ENCODE measurements at regions not wholly inside any gene's neighbourhood (a gene's known extent, or its start where the extent isn't known, plus 50 kb on each side); places are given as distances from the start of the nearest gene placed in this dataset.
"Not testable (repeated sequence)": the region's sequence is repeated elsewhere in the genome, so short reads cannot be mapped to it uniquely, and the experiment has no call there.

DNA sequence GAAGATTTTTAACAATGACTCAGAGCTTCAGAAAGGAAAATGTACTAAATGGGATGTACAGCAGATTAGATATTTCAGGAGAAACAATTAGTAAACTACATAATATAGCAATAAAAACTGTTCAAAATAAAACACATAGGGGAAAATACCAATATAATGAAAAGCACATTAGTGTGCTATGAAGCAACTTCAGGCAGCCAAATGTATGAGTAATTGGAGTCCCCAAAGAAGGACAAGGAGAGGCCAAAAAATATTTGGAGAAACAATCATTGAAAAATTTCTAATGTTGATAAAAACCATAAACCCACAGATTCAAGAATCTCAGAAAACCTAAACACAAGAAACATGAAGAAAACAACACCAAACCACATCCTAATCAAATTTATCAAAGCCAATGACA is 129.3 kb upstream of the CHRDL1 start:
- no peak for TF ChIP-seq CTCF (IDR thresholded peaks at IDR 0.05; ENCODE audit: insufficient read depth, low read depth, low read length)
- no peak overlapping the region for H3K4me3 ChIP-seq (ENCODE audit: low read depth, low read length)
- DNase-seq (ENCODE audit: low read depth), result peak; percentile 54

DNA sequence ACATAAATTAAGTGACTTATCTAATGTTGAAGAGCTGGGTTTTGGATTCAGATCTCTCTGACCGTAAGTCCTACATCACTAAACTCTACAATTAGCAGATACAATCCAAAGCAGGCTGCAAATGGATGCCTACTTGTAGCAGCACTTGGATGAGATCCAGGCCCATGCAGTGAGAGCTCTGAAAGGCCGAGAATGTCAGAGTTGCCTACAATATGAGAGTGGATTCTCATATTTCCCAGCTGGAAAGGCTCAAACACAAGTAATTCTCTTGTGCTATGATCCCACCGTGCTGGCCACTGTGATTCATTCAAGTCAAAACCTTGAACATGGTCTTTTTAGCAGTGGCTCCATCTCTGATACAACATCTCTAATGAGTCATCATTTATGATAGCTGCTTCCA is 125.4 kb upstream of the CHRDL1 start:
- DNase-seq (ENCODE audit: low read depth), result peak; percentile 2
- TF ChIP-seq CTCF (IDR thresholded peaks at IDR 0.05; ENCODE audit: insufficient read depth, low read depth, low read length), result no peak
- H3K4me3 ChIP-seq (ENCODE audit: low read depth, low read length), result no peak overlapping the region

- DNase-seq (ENCODE audit: low read depth), result no peak
- TF ChIP-seq CTCF (IDR thresholded peaks at IDR 0.05; ENCODE audit: insufficient read depth, low read depth, low read length), result no peak
- no peak overlapping the region for H3K4me3 ChIP-seq (ENCODE audit: low read depth, low read length)
Measured at GRCh38 chrX:110915570-110915969, 120.0 kb upstream of the CHRDL1 start.

DNA sequence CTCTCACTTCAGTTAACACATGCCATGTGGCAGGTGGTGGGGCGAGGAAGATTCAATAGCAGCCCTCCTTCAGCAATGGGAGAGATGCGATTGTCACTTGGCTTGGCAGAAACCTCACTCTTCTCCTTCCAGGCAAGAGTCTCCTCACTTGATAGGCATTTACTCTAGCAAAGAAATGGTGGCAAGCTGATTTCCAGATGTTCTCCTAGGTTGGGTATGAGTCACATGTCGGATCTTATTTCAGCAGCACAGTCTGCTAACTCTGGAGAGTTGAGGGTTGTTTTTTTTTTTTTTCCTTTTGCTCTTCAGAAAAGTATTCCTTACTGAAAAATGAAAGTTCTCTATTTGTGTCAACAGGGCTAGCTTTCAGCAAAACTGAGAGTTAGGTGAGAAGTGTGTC is 119.5 kb upstream of the CHRDL1 start:
- DNase-seq (ENCODE audit: low read depth), result peak; percentile 72
- no peak overlapping the region for H3K4me3 ChIP-seq (ENCODE audit: low read depth, low read length)
- no peak for TF ChIP-seq CTCF (IDR thresholded peaks at IDR 0.05; ENCODE audit: insufficient read depth, low read depth, low read length)

DNA sequence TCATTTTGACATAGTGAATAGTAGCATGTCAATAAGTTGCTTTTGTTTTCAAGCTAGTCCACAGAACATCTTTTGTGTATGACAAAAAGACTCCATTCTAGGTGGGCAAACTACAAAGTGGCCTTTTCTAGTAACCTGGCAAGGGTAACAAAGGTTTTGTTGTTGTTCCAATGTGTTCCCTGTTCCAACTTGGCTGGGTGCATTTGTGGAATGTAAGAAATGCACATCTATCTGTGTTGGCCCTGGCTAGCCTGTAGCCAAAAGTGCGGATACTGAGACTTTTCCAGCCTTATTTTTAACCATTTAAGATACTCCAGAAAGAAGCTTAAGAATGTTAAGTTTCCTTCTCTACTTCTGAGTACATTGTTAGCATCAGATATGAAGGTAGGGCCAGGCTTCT is 118.7 kb upstream of the CHRDL1 start:
- no peak for TF ChIP-seq CTCF (IDR thresholded peaks at IDR 0.05; ENCODE audit: insufficient read depth, low read depth, low read length)
- H3K4me3 ChIP-seq (ENCODE audit: low read depth, low read length), result no peak overlapping the region
- no peak for DNase-seq (ENCODE audit: low read depth)

GRCh38 chrX:110904747-110905146 is 109.1 kb upstream of the CHRDL1 start:
- not testable (repeated sequence) for H3K4me3 ChIP-seq (ENCODE audit: low read depth, low read length); DNase-seq (ENCODE audit: low read depth)

DNA sequence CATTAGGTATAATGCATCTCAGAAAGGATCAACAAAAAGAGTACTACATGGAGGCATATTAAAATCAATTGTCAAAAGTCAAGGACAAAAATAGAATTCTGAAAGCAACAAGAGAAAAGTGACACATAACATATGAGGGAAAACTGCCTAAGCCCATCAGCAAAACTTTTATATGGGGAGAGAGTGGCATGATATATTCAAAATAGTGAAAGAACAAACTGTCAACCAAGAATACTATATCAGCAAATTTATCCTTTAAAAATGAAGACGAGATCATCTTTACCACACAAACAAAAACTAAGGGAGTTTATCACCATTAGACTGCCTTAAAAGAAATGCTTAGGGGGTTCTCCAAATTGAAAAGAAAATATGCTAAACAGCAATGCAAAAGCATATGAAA is 86.4 kb upstream of the CHRDL1 start:
- TF ChIP-seq CTCF (IDR thresholded peaks at IDR 0.05; ENCODE audit: insufficient read depth, low read depth, low read length), result no peak
- DNase-seq (ENCODE audit: low read depth), result no peak
- no peak overlapping the region for H3K4me3 ChIP-seq (ENCODE audit: low read depth, low read length)

Data from fibroblast of villous mesenchyme (primary cell).